Stimulated activated naive CD4-positive, alpha-beta T cell (primary cell): ENCODE measurements at regions not wholly inside any gene's neighbourhood (a gene's known extent, or its start where the extent isn't known, plus 50 kb on each side); places are given as distances from the start of the nearest gene placed in this dataset.
"Not testable (repeated sequence)": the region's sequence is repeated elsewhere in the genome, so short reads cannot be mapped to it uniquely, and the experiment has no call there.

Source experiments
- DNase-seq, 6 experiments: peaks; one replicate each; lab custom pipeline; 2025; lab: John Stamatoyannopoulos, UW

DNA sequence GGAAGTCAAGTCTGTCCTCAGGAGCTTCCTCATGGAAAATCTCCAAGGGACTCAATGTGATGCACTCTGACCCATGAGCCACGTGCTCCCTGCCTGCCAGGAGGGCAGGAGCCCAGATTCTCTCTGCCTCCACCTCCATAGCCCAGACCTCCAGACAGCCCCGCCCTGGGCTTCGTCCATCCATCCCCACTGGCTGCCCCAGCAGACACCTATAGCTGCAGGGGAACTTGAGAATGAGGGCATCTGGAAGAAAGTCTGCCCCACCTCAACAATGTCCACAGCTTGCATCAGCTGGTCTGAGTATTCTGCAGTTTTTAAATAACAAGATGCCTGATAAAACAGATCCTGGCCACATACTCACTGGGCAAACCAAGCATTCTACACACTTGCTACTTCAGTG lies 418.8 kb upstream of the SMIM21 start:
- DNase-seq, result no peak

GRCh38 chr18:75845413-75845812 lies 417.9 kb upstream of the SMIM21 start:
- DNase-seq, result no peak

DNA sequence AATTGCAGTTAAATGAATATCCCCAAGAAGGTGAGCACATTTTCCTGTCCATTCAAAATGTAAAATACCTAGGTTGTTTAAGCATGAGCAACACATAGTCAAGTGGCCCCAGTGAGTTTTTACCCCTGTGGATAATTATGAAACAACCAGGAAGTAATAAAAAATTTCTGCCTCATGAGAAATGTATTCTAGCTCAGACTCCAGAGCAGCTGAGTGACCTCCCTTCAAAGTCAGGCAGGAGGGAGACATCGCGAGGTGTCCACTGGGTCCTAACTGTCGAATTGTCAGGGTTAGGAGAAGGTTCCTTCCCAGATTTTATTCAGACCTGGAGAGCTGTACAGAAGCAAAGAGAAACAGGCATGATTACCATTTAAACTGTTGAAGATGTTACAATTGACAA lies 416.6 kb upstream of the SMIM21 start:
- no peak for DNase-seq

DNA sequence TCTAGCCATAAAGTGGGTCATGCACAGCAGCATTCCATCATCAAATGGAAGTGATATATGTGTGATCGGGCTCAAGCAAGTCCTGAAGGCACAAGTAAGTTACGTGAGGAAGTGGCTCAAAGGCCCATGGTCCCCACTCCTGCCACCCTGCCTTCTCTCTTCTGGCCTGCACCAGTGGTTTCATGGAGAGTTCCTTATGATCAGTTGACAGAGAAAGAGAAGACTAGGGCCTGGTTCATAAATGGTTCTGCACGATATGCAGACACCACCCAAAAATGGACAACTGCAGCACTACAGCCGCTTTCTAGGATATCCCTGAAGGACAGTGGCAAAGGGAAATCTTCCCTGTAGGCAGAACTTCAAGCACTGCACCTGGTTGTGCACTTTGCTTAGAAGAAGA lies 412.6 kb upstream of the SMIM21 start:
- DNase-seq, result no peak

DNA sequence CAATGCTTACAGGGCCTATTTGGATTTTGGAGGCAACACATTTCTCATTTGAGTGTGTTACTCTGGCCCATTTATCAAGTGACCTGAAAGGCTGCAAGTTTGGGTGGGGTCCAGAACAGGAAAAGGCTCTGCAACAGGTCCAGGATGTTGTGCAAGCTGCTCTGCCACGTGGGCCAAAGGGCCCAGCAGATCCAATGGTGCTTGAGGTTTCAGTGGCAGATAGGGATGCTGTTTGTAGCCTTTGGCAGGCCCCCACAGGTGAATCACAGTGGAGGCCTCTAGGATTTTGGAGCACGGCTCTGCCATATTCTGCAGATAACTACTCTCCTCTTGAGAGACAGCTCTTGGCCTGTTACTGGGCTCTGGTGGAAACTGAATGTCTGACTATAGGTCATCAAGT lies 412.2 kb upstream of the SMIM21 start:
- DNase-seq, result not testable (repeated sequence)

- DNase-seq, result no peak
Measured at GRCh38 chr18:75839041-75839440, 411.5 kb upstream of the SMIM21 start.

GRCh38 chr18:75837316-75837715 lies 409.8 kb upstream of the SMIM21 start:
- no peak for DNase-seq

- no peak for DNase-seq
Measured at GRCh38 chr18:75836516-75836915, 409.0 kb upstream of the SMIM21 start.

DNA sequence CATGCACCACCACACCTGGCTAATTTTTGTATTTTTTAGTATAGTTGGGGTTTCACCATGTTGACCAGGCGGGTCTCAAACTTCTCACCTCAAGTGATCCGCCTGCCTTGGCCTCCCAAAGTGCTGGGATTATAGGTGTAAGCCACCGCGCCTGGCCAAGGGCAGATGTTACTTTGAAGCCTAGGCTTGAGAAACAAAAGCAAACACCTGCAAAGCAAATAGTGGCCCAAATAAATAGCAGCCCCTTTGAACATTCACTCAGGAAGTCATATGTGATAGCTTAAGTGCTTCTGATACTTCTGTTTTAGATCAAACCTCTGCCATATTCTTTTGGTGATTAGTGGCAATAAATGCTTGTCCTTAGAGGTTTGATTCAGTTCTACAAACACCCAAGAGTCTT lies 404.5 kb upstream of the SMIM21 start:
- no peak for DNase-seq

GRCh38 chr18:75830828-75831227 lies 403.3 kb upstream of the SMIM21 start:
- DNase-seq, result no peak

- no peak for DNase-seq
Measured at GRCh38 chr18:75829091-75829490, 401.6 kb upstream of the SMIM21 start.

GRCh38 chr18:75828379-75828778 lies 400.9 kb upstream of the SMIM21 start:
- DNase-seq, result no peak

- DNase-seq, result no peak
Measured at GRCh38 chr18:75827751-75828287, 400.3 kb upstream of the SMIM21 start.

DNA sequence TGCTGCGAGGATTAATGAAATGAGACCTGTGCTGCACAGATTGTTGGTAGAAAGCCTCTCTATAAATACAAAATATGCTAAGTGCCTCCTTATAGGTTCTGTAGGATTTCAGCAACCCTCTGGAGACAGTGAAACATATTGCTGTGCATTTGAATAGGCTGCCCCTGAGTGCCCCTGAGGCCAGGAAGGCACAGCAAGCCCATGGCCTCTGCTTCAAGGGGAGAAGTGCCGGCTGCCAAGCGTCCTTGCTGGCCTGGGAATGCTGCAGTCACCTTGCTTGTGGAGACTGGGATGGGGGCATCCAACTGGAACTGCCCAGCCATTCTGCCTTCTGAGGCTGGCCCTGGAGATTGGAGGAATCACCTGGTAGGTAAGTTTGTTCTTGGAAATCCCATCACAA lies 397.2 kb upstream of the SMIM21 start:
- no peak for DNase-seq

- DNase-seq, result no peak
Measured at GRCh38 chr18:75823471-75823870, 396.0 kb upstream of the SMIM21 start.

DNA sequence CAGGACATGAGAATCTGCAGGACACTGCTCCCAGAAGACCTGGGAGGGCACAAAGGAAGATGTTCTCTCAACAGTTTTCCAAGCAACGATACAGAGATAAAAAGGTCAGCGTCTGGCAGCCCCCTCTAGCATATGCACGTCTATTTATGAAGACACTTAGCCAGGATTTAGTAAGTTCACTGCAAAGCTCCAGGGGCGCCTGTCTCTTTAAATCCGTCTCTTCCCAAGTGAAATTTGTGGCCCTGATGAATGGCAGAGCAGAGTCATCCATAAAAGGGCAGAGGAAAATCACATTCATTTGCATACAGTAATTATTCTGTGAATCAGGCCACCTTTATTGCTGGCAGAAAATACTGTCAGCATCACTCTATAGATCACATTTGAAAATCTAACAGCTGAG lies 390.9 kb upstream of the SMIM21 start:
- DNase-seq, result no peak

DNA sequence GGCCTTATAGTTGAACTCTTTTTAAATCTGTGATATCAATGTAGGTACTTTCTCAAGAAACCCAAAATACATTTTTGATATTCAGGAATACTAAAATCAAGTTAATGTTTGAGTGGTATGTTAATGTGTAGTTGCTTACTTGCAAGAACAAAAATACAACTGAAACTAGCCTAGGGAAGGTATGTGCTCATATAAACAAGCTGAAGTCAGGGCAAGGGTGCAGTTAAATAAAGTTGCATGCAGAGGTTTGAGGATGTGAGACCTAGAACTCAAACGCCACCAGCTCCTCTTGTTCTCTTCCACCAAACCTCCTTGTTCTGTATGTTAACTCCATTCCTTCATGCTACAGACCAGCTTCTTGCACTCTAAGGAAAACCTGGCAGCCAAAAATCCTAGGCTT lies 388.3 kb upstream of the SMIM21 start:
- no peak for DNase-seq

- no peak for DNase-seq
Measured at GRCh38 chr18:75812761-75813160, 385.3 kb upstream of the SMIM21 start.

GRCh38 chr18:75810961-75811551 lies 383.6 kb upstream of the SMIM21 start:
- DNase-seq, result no peak

- no peak for DNase-seq
Measured at GRCh38 chr18:75810516-75810915, 383.0 kb upstream of the SMIM21 start.

GRCh38 chr18:75809926-75810255 lies 382.4 kb upstream of the SMIM21 start:
- no peak for DNase-seq

- DNase-seq, result no peak
Measured at GRCh38 chr18:75809151-75809925, 381.8 kb upstream of the SMIM21 start.

DNA sequence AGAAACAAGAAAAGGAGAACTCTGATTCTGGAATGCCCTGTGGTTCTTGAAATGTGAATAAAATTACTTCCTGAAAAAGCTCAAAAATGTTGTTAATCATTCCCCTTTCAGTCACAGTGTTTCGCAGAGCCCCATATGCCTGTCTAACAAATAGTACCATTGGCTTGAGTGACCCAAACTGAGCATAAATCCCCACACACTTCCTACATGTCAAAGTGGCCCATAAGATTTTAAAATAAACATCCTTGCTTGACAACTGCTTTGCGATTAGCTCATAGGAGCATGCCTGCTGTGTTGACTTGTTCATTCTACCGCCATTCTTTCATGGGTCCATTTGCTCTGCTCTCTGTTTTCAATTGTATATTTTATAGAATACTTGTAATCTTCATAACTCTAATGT lies 377.8 kb upstream of the SMIM21 start:
- no peak for DNase-seq

DNA sequence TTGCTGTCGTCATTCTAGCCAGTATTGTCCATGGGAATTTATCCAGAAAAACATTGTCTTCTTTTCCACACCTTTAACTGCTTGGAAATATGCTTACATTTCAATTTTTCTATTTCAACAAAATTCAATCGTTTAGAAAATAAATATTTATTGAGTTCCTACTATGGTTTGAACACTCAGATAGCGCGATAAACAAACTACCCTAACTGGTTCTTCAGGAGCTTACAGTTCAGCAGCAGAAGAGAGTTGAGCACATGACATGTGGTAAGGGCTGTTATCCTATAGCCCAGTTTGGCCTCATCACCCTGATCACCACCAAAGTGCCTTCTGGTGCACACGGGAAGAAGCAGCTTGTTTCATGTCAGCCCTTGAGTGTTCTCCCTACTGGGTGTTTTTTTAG lies 375.2 kb upstream of the SMIM21 start:
- no peak for DNase-seq
